Heart right ventricle (tissue), 16 donors: ENCODE measurements at regions not wholly inside any gene's neighbourhood (a gene's known extent, or its start where the extent isn't known, plus 50 kb on each side); places are given as distances from the start of the nearest gene placed in this dataset.

Experiments
- ATAC-seq, 8 donors: fragments of 200-7000 bp; cut with Tn5 transposase; one replicate each; pipeline ENCODE4 v1.9.1; 2020; ENCODE audit warnings: mild to moderate bottlenecking in 8 of 8, moderate library complexity in 8 of 8, moderate number of reproducible peaks in 1 of 8
- DNase-seq, 2 donors: peaks; one replicate each; pipeline ENCODE4 v3.0.0-alpha.2; 2020
- H3K27ac ChIP-seq, 10 donors: fragments of 200-600 bp; sonication (generic) in 2 of 10; one replicate each; pipeline versions ENCODE4 v1.5.0 to v1.8.0; 2020 to 2022; ENCODE audit warnings: mild to moderate bottlenecking in 3 of 10
- H3K27me3 ChIP-seq, 7 donors: fragments of 200-600 bp; one replicate each; pipeline ENCODE4 v1.8.0; 2021 to 2022; ENCODE audit warnings: mild to moderate bottlenecking in 2 of 7
- H3K36me3 ChIP-seq, 9 donors: fragments of 200-600 bp; sonication (generic) in 1 of 9; one replicate each; pipeline versions ENCODE4 v1.5.0 to v1.8.0; 2020 to 2022; ENCODE audit warnings: mild to moderate bottlenecking in 2 of 9
- H3K4me1 ChIP-seq, 9 donors: fragments of 200-600 bp; sonication (generic) in 1 of 9; one replicate each; pipeline versions ENCODE4 v1.5.0 to v1.8.0; 2020 to 2022; ENCODE audit warnings: mild to moderate bottlenecking in 4 of 9
- H3K4me3 ChIP-seq, 10 donors: fragments of 200-600 bp; sonication (generic) in 2 of 10; one replicate each; pipeline versions ENCODE4 v1.5.0 to v1.8.0; 2020 to 2022; ENCODE audit warnings: mild to moderate bottlenecking in 7 of 10, moderate library complexity in 2 of 10
- H3K9me3 ChIP-seq, 11 donors: fragments of 200-600 bp in 10 of 11; sonication (generic) in 2 of 11; one replicate each; pipeline versions ENCODE4 v1.5.0 to v1.8.0; 2013 to 2022; ENCODE audit warnings: mild to moderate bottlenecking in 2 of 11, control low read depth in 1 of 11, moderate library complexity in 1 of 11
- WGBS, 2 donors: extraction: QIAGEN DNeasy Blood & Tissue Kit; methylation state at CpG; one replicate each; pipeline ENCODE4 v1.1.7; 2013; ENCODE audit warnings: inconsistent platforms in 1 of 2; 5-methylcytosine and 5-hydroxymethylcytosine counted together
- intact Hi-C, 10 donors: fragments of 100-400 bp; cut with DNase I; formaldehyde crosslinking; loops; one replicate each; pipeline versions ENCODE4 v1.11.1 to v1.14.2; 2022
- TF ChIP-seq, protein P1 (sequence below), 9 donors: fragments of 200-600 bp; sonication (generic) in 2 of 9; IDR thresholded peaks; one replicate each; pipeline versions ENCODE4 v1.5.0 to v1.8.0; 2021 to 2022; ENCODE audit warnings: antibody characterized with exemption in 9 of 9, mild to moderate bottlenecking in 5 of 9, moderate library complexity in 1 of 9
- donor health status: Arrhythmogenic right ventricular cardiomyopathy.
- donor health status: ischemic (EF 13 %, LVEDD 7.1; RV severe dilation, severe dysfunction).
- donor health status: healthy with polysubstance abuse.
- donor health status: DM: no; HTN: yes; CAD: no.
- donor health status: DM: no; HTN: no; CAD: no.
- donor health status: ischemic (EF 25% LVEDD 6.9; RV normal size, moderate dysfunction).
- donor health status: ischemic (EF 25% LVEDD 5.7; RV mildly dilated, moderate dysfunction).
- donor health status: healthy.
- donor health status: DM: yes; HTN: yes; CAD: no.
- donor health status: Ischemic cardiomyopathy.
- donor health status: ischemic (EF 35%, LVEDD 5.7; RV mildly dilated, moderate dysfunction).
- donor health status: nonischemic (EF 11% LVEDD 7.7; RV severe dilation, severe dysfunction).
- donor health status: DM: yes; HTN: yes; CAD: no.
- donor health status: PGD.
- donor health status: ischemic (EF 29% LVEDD 5.4; RV normal size, mild dysfunction).
- donor health status: nonischemic (EF 23%, LVEDD 6.1; RV moderate dilation, normal function).

DNA sequence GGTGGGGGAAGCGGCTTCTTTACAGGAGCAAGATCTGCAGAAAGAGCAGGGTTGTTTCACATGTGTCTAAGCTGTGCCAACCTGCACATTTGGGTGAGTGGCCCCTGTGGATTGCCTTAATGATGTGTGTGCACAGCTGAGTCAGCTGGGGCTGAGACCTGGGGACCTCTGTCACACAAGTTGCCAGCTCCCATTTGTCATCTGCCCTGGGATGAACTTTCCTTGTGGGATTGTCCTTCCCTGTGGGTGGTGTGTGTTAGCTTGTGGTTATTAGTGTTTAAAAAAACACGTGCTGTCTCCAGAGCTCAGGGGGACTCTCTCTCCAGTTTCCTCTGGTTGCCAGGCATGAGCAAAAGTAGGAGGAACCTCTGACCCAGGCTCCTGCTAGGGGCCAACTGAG, 400.5 kb upstream of the CCL2 start:
- Histone ChIP-seq H3K27ac (no peak overlapping the region), H3K4me1 (no peaks in the 10 kb centered on the region), H3K4me3 (no peak overlapping the region), H3K36me3 (no peaks in the 10 kb centered on the region), H3K9me3 (no peaks in the 10 kb centered on the region), H3K27me3 (peaks cover 0 to 39% (median 11%) of the 10 kb centered on the region in 7 donors)
- no peak for ATAC-seq
- no peak for DNase-seq
- TF ChIP-seq, protein P1, sequence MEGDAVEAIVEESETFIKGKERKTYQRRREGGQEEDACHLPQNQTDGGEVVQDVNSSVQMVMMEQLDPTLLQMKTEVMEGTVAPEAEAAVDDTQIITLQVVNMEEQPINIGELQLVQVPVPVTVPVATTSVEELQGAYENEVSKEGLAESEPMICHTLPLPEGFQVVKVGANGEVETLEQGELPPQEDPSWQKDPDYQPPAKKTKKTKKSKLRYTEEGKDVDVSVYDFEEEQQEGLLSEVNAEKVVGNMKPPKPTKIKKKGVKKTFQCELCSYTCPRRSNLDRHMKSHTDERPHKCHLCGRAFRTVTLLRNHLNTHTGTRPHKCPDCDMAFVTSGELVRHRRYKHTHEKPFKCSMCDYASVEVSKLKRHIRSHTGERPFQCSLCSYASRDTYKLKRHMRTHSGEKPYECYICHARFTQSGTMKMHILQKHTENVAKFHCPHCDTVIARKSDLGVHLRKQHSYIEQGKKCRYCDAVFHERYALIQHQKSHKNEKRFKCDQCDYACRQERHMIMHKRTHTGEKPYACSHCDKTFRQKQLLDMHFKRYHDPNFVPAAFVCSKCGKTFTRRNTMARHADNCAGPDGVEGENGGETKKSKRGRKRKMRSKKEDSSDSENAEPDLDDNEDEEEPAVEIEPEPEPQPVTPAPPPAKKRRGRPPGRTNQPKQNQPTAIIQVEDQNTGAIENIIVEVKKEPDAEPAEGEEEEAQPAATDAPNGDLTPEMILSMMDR (IDR thresholded peaks at IDR 0.05): no peak
- intact Hi-C loops: no loop called here
- 56 to 58% methylated on average over 2 of the region's 2 CpGs for WGBS, 2 donors

DNA sequence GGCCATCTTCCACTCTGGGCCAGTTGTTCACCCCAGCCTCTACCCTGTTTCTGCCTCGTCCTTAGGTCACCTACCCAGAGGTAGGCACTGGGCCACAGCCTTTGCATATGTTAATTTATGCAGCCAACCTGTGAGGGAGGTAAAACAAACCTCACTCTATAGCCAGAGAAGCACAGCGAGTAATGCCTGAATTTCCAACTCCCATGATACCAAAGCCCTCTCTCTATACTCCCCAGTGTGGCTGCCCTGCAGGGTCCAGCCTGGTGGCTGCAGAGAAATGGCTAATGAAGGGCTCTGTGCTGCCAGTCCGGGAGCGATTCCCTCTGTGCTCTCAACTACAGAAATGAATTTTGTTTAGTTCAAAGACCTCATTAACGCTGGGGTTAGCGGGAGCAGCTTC, 397.0 kb upstream of the CCL2 start:
- no peak for ATAC-seq
- WGBS, 2 donors: 47 to 51% methylated on average over 6 of the region's 6 CpGs
- H3K27me3 ChIP-seq: peaks cover 0 to 49% (median 11%) of the 10 kb centered on the region in 7 donors

GRCh38 chr17:33858682-33859081, 396.4 kb upstream of the CCL2 start:
- intact Hi-C loops: no loop called here
- no peaks in the 10 kb centered on the region for H3K9me3 ChIP-seq
- H3K27me3 ChIP-seq: peaks cover 0 to 48% (median 11%) of the 10 kb centered on the region in 7 donors
- H3K4me3 ChIP-seq: no peak overlapping the region
- H3K4me1 ChIP-seq: no peaks in the 10 kb centered on the region
- H3K27ac ChIP-seq: no peak overlapping the region
- ATAC-seq (no peak), DNase-seq (no peak)
- 76 to 84% methylated on average over 1 of the region's 1 CpG for WGBS, 2 donors
- TF ChIP-seq, protein P1 (IDR thresholded peaks at IDR 0.05): no peak
- H3K36me3 ChIP-seq: no peaks in the 10 kb centered on the region

More for the DNA sequence above, 397.0 kb upstream of the CCL2 start:
- Histone ChIP-seq H3K27ac (no peak overlapping the region), H3K9me3 (no peaks in the 10 kb centered on the region), H3K4me3 (no peak overlapping the region), H3K36me3 (no peaks in the 10 kb centered on the region), H3K4me1 (no peaks in the 10 kb centered on the region)
- no peak for DNase-seq
- TF ChIP-seq, protein P1 (IDR thresholded peaks at IDR 0.05): no peak
- intact Hi-C loops: no loop called here

- intact Hi-C loops: loop anchor here in 1 of 10 donors (10.0 kb wide), 1 partner anchor 58 kb away; no protein-coding TSS in a partner anchor
- Histone ChIP-seq H3K9me3 (no peaks in the 10 kb centered on the region), H3K4me3 (no peak overlapping the region), H3K27ac (no peak overlapping the region), H3K4me1 (no peaks in the 10 kb centered on the region), H3K27me3 (peaks cover 0 to 32% (median 10%) of the 10 kb centered on the region in 7 donors), H3K36me3 (no peaks in the 10 kb centered on the region)
- no peak for ATAC-seq
- TF ChIP-seq, protein P1 (IDR thresholded peaks at IDR 0.05): no peak
- no peak for DNase-seq
- 64 to 65% methylated on average over 4 of the region's 4 CpGs for WGBS, 2 donors
Observed at GRCh38 chr17:33862772-33863602, 392.1 kb upstream of the CCL2 start.
